Stromal cell of bone marrow (primary cell): ENCODE measurements at regions not wholly inside any gene's neighbourhood (a gene's known extent, or its start where the extent isn't known, plus 50 kb on each side); places are given as distances from the start of the nearest gene placed in this dataset.

Experiments used
- DNase-seq: peaks from one replicate; pipeline ENCODE4 v3.0.0-alpha.2; 2012; ENCODE audit warnings: low read depth

DNA sequence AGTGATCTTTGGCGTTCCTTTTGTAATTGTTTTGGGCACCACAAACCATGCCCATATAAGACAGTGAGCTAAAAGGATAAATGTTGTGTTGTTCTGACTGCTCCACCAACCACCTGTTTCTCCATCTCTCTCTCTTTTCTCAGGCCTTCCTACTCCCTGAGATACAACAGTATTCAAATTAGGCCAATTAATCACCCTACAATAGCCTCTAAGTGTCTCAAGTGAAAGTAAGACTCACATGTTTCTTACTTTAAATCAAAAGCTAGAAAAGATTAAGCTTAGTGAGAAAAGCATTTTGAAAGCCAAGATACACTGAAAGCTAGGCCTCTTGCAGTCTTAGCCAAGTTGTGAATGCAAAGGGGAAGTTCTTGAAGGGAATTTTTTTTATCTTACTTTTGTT lies 268.8 kb upstream of the NREP start:
- no peak for DNase-seq

DNA sequence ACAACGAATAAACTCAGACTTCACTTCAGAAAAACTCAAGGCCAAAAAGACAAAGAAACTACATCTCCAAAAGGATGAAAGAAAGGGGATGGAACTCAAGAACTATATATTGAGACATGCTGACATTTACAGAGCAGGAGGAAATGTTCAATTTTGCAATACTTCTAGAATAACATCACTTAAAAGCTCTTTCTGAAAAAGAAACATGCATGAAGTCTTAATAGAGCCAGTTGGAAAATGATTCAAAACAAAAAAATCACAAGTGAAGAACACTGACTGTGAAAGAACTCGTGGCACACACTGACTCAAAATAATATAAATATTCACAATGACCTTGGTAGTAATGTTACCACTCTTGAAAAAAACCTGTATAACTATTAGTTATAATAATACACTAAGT lies 267.8 kb upstream of the NREP start:
- peak; percentile 33 for DNase-seq

DNA sequence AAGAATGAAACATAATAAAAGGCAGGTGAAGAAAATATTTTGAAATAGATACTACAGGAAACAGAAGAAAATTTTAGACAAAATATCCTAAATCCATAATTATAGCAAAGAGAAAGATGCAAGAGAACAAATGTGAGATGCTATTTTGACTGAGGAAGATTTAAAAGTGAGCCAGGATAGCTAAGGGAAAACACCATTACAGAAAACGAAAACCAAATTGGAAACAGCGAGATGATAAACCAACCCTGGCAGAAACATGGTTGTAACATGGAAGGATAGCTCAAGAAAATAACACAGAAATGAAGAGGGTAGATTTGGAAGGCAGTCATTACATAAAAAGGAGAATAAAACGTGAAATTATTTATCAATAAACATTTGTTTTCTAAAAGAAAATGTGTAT lies 267.2 kb upstream of the NREP start:
- DNase-seq = no peak

DNA sequence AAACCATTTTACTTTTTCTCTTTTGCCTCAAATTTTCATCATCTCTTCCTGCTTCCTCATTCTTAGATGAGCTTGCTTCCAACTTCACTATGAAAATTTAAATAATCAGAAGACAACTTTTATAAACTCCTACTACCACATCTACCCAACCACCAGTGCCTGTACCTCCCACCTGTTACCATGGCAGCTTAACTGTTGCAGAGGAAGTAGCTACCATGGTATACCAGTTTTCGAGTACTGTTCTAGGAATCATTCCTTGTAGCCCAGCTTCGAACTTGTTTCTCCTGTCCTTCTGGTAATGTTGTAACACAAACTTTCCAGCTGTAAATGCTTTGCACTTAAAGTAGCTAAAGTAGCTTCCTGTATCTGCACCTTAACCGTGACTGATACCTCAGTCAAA lies 266.8 kb upstream of the NREP start:
- no peak for DNase-seq

DNA sequence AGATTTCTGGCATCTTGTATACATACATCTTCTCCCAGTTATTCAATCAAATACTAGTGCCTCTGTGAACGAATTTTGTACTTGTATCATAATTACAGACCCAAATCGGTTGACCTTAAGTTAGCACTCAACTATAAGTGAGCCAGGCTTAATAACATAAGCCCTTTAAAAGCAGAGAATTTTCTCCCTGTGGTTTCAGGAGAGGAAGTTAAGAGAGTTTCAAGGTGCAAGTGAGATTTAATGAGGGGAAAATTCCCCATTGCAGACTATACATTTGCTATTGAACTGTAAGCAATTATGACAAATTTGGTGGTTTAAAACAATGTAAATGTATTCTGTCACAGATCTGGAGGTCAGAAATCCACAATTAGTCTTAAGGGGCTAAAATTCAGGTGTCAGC lies 261.9 kb upstream of the NREP start:
- DNase-seq = no peak

DNA sequence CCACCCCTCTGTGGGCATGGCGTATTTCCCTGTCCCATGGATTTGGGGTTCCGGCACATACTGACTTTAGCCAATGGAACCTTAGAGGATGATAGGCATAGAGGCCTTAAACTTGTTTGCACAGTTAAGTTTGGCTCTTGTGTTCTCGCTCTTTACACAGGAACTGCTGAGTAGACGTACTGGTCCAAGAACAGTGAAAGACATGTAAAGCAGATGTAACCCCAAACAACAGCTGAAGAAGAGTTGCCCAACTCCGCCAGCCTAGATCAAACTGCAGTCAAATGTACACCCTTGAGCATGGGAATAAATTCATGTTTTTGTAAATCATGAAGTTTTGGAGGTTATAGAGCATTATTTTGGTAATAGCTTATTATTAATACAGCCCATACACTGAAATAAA lies 260.0 kb upstream of the NREP start:
- no peak for DNase-seq

DNA sequence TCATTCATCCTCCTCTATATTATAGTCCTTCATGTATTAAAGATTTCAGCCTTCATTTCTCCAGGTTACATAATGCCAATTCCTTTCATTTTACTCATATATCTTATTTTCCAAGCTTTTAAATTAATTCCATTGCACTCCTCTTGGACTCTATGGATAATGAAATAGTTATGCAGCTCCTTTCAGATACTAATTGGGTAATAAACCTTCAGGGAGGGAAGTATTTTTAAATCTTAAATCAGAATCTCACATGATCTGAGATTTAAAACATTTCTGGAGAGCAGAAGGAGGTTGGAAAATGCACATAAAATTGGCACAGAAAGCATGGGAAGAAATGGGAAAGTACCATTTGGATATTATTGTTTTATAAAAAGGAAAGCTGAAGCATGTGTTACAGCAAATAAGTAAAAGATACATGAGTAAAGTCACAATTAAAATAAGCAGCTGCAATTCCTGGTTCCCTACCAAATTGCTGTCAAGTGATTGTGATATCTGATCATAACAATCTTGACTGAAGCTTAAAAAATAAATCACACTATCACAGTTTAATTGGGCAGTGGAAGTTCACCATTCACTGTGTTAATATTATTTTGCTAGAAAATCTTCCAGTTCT lies 257.9 kb upstream of the NREP start:
- DNase-seq = no peak

DNA sequence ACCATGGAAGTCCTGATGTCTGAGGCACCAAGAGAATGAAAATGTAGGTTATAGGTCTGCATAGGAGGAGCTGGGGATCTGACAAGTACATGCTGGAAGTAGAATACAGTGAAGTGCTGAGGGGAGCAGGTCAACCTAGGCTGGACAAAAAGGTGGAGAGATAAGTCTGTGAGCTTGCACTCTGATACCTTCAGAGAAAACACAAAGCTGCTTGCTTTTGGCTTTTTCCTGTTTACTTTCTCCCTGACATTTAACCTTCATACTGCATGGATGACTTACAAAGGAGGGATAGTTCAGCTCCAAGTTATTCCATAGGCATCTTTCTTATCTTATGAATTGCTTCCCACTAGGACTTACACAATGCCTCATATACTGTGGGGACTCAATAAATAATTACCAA lies 256.7 kb upstream of the NREP start:
- no peak for DNase-seq

DNA sequence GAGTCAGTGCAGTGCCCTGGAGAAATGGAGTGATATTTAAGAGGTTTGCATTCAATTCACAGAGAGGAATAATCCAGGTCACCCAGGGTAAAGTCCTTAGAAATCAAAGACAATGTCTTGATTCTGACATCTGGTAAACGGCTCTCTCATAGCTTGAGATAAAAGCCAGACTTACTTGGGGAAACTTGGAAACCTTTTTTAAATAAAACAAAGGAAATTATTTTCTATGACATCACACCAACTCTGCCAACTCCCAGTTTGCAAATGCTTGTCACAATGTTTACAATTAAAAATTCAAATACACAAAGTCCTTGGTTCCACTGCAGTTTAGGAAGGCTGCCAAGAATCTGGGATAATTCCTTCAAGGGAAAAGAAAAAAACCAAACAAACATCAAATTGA lies 255.1 kb upstream of the NREP start:
- no peak for DNase-seq

DNA sequence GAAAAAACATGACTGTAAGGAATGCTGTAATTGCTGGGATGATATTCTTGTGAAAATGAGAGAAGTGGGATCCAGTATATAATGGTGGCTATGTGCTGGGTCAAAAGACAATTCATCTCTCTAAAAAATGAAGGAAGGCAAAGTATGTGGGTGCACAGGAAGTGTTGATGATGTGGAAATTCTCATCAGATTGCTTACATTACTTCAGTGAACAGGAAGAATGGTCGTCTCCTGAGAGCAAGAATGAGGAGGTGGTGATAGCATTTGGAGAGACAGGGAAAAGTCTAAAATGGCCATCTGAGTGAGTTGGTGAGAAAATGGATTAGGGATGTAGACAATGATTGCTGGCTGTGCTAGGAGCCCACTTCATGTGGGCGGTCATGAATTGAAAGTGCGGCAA lies 253.5 kb upstream of the NREP start:
- no peak for DNase-seq

DNA sequence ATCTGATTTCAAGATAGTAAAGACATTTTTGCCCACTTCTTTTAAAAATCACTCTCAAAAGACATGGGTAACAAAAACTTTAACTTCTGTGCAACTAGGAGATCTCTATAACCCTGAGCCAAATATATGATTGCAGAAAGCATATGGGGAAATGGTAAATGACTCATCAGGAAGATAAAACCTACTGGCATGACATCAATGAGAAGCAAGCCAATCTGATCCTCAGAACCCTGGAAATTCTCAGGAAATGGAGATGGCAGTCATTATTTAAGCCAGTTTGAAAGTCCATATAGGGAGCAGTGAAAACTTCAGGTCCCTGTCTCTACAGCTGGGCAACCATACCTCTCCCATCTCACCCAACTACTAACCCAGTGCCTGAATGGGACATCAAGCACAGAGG lies 249.7 kb upstream of the NREP start:
- no peak for DNase-seq

DNA sequence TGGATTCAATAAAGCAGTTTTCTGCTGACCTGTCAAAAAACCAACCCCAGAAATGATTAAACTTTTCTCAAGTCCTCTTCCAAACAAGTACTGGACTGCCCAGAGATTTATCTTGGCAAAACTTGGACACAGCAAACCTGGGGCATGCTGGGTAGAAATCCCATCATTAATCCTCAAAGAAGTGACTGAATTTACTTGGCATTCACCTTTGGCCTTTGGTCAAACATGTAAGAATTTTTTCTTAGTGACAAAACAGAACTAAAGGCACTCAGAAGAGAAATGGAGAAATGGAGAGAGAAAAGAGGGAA lies 248.6 kb upstream of the NREP start:
- DNase-seq = peak; percentile 95

DNA sequence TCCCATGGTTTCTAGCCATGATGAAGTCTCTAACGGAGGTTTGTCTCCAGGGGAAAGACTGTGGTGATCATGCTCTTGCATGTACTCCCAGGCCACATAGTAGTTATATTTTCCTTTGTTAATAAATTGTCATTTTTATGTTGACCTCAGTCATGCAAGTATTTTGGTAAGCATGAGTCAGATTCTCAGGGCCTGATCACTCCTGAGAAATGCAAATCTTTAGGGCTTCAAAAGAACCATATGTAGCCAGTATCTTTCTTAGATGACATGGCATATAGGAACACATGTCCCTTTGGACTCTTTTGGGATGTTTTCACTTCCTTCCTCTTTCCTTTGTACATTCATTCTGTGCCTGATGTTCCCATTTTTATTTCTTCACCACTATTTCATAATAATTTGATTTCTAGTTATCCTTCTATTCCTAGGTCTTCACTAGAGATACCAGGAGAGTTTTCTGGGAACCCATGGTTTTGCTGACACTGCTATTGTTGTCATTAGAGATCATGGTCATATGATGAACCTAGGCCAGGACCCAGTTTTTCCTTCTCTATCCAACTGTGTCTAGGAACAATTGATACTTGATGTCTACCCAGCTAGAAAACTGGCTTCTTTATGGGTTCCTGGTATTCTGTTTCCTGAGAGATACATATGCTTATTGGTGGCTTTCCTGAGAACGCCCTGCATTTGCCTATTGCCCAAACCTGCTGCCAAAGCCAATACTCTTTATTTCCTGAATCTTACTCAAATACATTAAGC lies 248.1 kb upstream of the NREP start:
- no peak for DNase-seq

DNA sequence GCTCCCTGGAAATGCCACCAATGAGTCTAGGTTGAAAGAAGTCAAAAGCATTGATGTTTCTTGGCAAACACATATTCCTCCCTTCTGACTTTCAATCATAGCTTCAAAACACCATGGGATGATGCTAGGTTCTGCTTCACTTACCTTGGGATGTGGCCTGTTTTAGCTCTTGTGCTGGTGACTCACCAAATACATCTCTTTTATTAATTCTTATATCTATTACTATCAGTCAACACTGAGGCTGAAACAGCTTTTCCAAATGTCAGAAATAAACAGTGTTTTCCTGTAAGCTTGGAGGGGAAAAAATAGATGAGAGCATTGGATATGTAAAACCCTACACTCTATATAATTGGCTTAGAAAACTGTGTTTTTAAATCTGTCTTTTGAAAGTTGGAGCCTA lies 245.4 kb upstream of the NREP start:
- DNase-seq = no peak

DNA sequence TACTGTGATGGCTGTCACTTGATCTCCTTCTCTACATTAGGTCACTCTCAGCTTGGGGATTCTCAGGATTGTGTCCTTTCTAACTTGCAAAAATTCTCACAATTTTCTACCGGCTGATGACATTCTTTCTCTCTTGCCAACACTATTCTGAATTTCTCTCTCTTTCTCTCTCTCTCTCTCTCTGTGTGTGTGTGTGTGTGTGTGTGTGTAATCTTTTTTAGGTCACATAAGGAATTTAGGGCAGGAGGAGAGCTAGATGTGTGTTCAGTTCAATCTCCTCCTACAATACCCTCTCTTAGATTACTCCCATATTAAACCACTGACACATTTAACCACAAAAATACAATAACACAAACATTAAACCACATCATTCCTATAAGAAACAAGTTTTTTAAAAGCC lies 242.3 kb upstream of the NREP start:
- DNase-seq = no peak

DNA sequence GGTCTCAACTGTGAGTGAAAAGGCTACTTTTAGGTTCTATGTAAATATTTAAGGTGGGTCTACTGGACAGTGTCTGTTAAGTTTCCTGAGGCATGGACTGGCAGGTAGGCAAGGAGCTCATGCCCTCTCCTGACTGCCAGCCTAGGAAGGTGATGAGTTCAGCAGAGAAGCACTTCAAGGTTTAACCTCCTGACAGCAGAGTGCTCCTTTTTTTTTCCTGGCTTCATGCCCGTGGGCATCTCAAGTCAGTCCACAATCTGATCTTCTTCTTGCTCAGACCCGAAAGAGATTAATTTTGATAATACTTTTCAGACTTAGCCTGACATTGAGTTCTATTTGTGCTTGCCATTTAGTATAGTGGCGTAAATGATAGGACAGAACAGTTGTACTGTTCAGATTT lies 241.9 kb upstream of the NREP start:
- no peak for DNase-seq

DNA sequence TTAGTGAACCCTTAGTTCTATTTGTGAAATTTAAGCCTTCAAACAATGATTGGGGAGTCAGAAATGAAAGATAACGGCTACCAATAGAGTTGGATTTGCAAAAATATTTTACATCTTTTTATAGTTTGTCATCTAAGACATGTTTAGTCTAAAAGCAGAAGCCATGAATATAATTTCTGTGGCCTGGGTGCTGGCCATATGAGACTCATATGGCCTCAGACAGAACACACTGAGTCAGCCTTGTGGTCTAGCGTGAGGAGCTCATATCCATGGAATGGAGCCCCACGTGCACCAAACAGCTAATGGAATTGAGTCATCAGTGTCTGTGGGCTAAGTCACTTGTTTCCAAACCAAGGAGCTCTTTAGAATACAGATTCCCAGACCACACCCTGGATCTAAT lies 240.7 kb upstream of the NREP start:
- DNase-seq = peak; percentile 100

DNA sequence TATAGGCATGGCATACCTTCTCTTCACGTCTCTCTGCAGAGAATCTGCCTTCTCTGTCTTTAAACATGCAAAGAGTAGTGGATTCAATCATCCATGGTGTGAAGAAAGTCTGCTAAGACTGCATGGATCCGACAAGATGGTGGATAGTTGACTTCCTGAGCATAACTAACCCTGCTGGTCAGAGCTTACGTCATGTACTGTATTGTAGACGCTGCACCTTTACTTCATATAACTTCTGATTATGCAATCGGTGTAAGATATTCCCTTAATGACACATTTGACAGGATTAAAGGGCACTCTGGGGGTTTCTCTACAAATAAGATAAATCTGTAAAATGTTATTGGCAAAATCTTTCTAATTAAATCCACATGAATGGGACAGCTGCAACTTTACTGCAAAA lies 240.3 kb upstream of the NREP start:
- no peak for DNase-seq

DNA sequence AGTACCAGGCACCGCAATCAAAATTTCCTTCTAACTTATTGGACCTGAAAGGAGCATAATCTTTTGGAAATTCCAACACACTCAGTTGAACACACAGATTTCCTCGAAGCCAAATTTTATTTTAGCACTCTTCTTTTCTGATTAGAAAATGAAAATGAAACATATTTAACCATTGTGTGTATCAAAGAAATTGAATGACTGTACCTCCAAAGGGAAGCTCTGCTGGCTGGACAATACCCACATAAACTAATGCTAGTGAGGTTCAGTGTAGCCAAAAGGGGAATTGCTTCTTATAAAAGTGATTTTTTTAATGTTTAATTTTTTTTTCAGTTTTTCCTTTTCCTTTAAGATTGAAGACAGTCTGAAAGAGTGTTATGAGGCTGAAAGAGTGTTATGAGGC lies 239.6 kb upstream of the NREP start:
- no peak for DNase-seq

DNA sequence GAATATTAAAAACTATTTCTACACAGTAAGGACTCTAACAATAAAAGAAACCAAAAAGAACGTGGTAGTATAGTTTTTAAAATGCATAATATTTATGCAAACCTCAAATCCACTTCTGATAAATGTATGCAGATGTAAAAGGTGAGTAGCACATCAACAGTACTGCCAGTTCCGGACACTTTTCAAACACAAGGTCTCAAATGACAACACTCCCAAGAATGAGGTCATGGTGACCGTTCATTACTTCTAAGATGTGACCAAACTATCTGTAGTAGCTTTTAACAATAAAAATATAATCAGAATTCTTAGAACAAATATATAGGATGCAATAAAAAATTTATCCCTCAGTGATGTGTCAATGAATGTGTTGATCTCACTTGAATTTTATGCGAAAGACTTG lies 238.7 kb upstream of the NREP start:
- DNase-seq = no peak

DNA sequence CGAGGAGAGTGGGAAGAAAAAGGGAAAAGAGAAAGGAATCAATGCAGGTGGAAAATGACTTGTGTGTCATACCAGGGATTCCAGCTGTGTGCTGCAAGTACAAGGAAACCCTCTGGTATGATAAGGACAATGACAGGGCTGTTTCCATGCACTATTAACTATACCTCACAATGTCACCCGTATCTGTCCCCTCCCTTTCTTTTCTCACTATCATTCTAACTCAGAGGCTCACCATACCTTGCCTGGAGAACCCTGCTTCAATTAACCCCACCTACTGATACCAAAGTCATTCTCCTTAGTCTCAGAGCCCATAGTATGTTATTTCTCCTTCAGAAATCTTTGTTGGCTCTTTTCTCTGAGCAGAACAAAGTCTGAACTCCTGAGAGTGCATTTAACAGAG lies 236.2 kb upstream of the NREP start:
- no peak for DNase-seq

DNA sequence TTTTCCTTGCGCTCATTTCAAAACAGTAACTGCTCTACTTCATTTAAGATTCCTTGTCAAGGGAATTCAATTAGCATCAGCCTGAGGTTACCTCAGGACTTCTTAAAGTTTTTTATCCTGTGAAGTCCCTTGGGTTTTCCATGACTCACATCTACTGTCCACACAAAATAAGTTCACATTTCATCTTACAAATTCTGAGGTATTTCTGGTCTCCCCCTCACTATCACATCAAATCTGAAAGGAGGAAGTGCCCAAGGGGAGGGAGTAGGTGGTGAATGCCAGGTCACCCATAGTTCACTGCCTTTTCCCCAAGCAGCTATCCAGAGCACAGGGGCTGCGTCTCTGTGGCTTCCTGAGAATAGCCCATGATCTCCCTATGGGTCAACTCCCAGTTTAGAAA lies 227.1 kb upstream of the NREP start:
- peak; percentile 87 for DNase-seq

DNA sequence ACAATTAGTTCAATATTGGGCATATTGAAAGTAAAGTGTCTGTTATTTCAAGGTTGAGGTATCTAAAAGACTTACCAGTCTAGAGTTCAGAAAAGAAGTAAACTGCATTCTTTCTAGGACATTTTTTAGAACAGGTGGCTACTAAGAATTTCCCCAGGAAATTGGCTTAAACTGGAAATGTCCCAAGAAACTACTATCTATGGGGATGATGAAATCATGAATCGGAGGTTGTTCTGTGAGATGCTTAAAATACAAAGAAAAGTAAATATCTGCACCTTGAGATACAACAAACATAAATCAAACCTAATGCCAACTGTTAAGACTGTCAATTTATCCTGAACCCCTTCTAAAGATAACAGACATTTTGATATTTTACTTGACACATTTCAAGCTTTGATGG lies 226.5 kb upstream of the NREP start:
- DNase-seq = no peak

DNA sequence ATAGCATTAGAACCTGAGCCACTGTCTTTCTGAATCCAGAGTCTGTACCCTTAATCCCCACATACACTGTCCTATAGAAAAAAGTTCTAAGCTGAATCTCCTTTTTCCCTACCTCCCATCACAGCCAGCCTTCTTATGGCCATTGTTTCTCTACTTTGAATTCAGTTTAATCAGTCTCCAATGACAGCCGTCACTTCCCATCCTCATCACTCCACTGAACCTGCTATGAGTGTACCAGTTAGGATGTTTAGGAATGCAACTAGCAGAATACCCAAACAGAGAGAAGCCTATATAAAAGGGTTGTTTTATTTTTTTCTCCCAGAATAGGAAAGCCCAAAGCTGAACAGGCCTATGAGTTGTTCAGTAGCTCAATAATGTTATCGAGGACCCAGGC lies 220.4 kb upstream of the NREP start:
- DNase-seq = no peak
